ENCODE measurements at regions not wholly inside any gene's neighbourhood (a gene's known extent, or its start where the extent isn't known, plus 50 kb on each side); places are given as distances from the start of the nearest gene placed in this dataset.

DNA sequence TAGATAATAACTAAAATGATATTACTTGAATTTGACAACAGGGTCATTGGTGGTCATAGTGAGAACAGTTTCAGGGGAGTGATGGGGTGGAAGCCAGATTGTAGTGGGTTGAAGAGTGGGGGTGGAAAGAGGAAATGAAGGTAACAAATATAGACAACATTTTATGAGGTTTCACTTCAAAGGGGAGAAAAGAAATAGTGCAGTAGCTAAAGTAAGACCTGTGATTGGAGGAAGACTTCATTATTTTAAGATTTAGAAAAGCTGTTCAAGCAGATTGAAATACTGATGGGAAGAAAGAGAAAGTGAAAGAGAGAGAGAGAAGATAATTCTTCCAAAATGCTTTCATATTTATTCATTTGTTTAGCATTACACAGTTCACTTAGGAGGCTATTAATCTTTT, 52.0 kb upstream of the KCNA3 start:
- no peak for ATAC-seq
- no peak overlapping the region for H3K4me3 ChIP-seq (ENCODE audit: low read length)
- H3K9me3 ChIP-seq (ENCODE audit: low read length) = no peaks in the 10 kb centered on the region
- H3K27ac ChIP-seq (ENCODE audit: low read length) = no peak overlapping the region
- BruUV-seq (replicated peaks) = no TSS peak
- H3K27me3 ChIP-seq (ENCODE audit: low read length) = peaks cover 68% of the 10 kb centered on the region
- H3K4me1 ChIP-seq (ENCODE audit: insufficient read depth, low read length) = no peaks in the 10 kb centered on the region
- H3K9me2 ChIP-seq (replicated peaks; ENCODE audit: low read length) = no peaks in the 10 kb centered on the region
- no peak overlapping the region for H2AFZ ChIP-seq (ENCODE audit: low read length)
- intact Hi-C loops (cut with micrococcal nuclease) = no loop called here
- no peaks in the 10 kb centered on the region for H3K36me3 ChIP-seq (ENCODE audit: low read depth, low read length)
- H4K20me1 ChIP-seq (ENCODE audit: low read length) = no peaks in the 10 kb centered on the region
- TF ChIP-seq EZH2phosphoT487 (IDR thresholded peaks at IDR 0.05; ENCODE audit: borderline replicate concordance, low read length) = no peak
- TF ChIP-seq EZH2 (IDR thresholded peaks at IDR 0.05; ENCODE audit: low read length, unreplicated experiment) = no peak
- TF ChIP-seq, protein P1, sequence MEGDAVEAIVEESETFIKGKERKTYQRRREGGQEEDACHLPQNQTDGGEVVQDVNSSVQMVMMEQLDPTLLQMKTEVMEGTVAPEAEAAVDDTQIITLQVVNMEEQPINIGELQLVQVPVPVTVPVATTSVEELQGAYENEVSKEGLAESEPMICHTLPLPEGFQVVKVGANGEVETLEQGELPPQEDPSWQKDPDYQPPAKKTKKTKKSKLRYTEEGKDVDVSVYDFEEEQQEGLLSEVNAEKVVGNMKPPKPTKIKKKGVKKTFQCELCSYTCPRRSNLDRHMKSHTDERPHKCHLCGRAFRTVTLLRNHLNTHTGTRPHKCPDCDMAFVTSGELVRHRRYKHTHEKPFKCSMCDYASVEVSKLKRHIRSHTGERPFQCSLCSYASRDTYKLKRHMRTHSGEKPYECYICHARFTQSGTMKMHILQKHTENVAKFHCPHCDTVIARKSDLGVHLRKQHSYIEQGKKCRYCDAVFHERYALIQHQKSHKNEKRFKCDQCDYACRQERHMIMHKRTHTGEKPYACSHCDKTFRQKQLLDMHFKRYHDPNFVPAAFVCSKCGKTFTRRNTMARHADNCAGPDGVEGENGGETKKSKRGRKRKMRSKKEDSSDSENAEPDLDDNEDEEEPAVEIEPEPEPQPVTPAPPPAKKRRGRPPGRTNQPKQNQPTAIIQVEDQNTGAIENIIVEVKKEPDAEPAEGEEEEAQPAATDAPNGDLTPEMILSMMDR (conservative IDR thresholded peaks at IDR 0.05; ENCODE audit: low read depth, low read length) = no peak
- H3F3A ChIP-seq (ENCODE audit: low read length, unreplicated experiment) = no peaks in the 10 kb centered on the region
- no peak overlapping the region for H3K4me2 ChIP-seq (ENCODE audit: low read length)
- POLR2A ChIA-PET (ENCODE audit: unreplicated experiment) = no interaction called here
- H3K79me2 ChIP-seq (ENCODE audit: low read length) = no peaks in the 10 kb centered on the region
- no peak for DNase-seq
- no peak overlapping the region for H3K9ac ChIP-seq (ENCODE audit: low read length)
- CTCF ChIA-PET = no interaction called here
